ENCODE measurements at regions not wholly inside any gene's neighbourhood (a gene's known extent, or its start where the extent isn't known, plus 50 kb on each side); places are given as distances from the start of the nearest gene placed in this dataset.
"Not testable (repeated sequence)": the region's sequence is repeated elsewhere in the genome, so short reads cannot be mapped to it uniquely, and the experiment has no call there.

GRCh38 chrX:444305-444704, 57.6 kb upstream of the PPP2R3B start:
- WGBS, 2 donors, result 67 to 94% methylated on average over 5 of the region's 5 CpGs
- H3K4me3 ChIP-seq, result no peak overlapping the region
- no peak for TF ChIP-seq CTCF (IDR thresholded peaks at IDR 0.05)
- no peak for TF ChIP-seq POLR2A (IDR thresholded peaks at IDR 0.05)
- H3K27ac ChIP-seq, result no peak overlapping the region
- no peaks in the 10 kb centered on the region for H3K36me3 ChIP-seq
- H3K4me1 ChIP-seq, result no peaks in the 10 kb centered on the region
- no peaks in the 10 kb centered on the region for H3K9me3 ChIP-seq
- intact Hi-C loops (cut with DNase I), result no loop called here
- H3K27me3 ChIP-seq, result peaks cover 0 to 2% (median 0%) of the 10 kb centered on the region in 4 donors
- no peak for DNase-seq

- Histone ChIP-seq H3K4me3 (no peak overlapping the region), H3K36me3 (no peaks in the 10 kb centered on the region), H3K27me3 (peaks cover 0 to 3% (median 0%) of the 10 kb centered on the region in 4 donors), H3K27ac (no peak overlapping the region), H3K4me1 (no peaks in the 10 kb centered on the region), H3K9me3 (no peaks in the 10 kb centered on the region)
- WGBS, 2 donors, result 36 to 45% methylated on average over 8 of the region's 8 CpGs
- intact Hi-C loops (cut with DNase I), result no loop called here
- TF ChIP-seq CTCF (IDR thresholded peaks at IDR 0.05), result no peak
- no peak for TF ChIP-seq POLR2A (IDR thresholded peaks at IDR 0.05)
- DNase-seq, result no peak
Measured at GRCh38 chrX:445727-446126, 59.0 kb upstream of the PPP2R3B start.

GRCh38 chrX:446245-446644, 59.5 kb upstream of the PPP2R3B start:
- Histone ChIP-seq H3K9me3 (no peaks in the 10 kb centered on the region), H3K4me1 (no peaks in the 10 kb centered on the region), H3K4me3 (no peak overlapping the region), H3K27me3 (peaks cover 0 to 4% (median 0%) of the 10 kb centered on the region in 4 donors), H3K27ac (no peak overlapping the region), H3K36me3 (no peaks in the 10 kb centered on the region)
- 31 to 34% methylated on average over 10 of the region's 10 CpGs for WGBS, 2 donors
- no peak for DNase-seq
- intact Hi-C loops (cut with DNase I), result no loop called here
- TF ChIP-seq CTCF (IDR thresholded peaks at IDR 0.05), result no peak
- TF ChIP-seq POLR2A (IDR thresholded peaks at IDR 0.05), result no peak

- WGBS, 2 donors, result 58 to 73% methylated on average over 5 of the region's 5 CpGs
- H3K27ac ChIP-seq, result no peak overlapping the region
- intact Hi-C loops (cut with DNase I), result no loop called here
- H3K4me3 ChIP-seq, result no peak overlapping the region
- no peaks in the 10 kb centered on the region for H3K9me3 ChIP-seq
- no peaks in the 10 kb centered on the region for H3K4me1 ChIP-seq
- H3K27me3 ChIP-seq, result peaks cover 0 to 12% (median 0%) of the 10 kb centered on the region in 4 donors
- TF ChIP-seq POLR2A (IDR thresholded peaks at IDR 0.05) (no peak), CTCF (IDR thresholded peaks at IDR 0.05) (no peak)
- H3K36me3 ChIP-seq, result no peaks in the 10 kb centered on the region
- DNase-seq, result no peak
Measured at GRCh38 chrX:447052-447451, 60.3 kb upstream of the PPP2R3B start.

- DNase-seq; H3K36me3 ChIP-seq; H3K4me3 ChIP-seq; intact Hi-C loops (cut with DNase I); H3K27ac ChIP-seq; H3K4me1 ChIP-seq; H3K9me3 ChIP-seq: not testable (repeated sequence)
- 60 to 71% methylated on average over 7 to 11 of the region's 12 CpGs for WGBS, 2 donors
- H3K27me3 ChIP-seq, result peaks cover 0 to 12% (median 0%) of the 10 kb centered on the region in 4 donors
Measured at GRCh38 chrX:451750-452149, 65.0 kb upstream of the PPP2R3B start.

- no peak for DNase-seq
- H3K27me3 ChIP-seq, result peaks cover 0 to 12% (median 0%) of the 10 kb centered on the region in 4 donors
- no peaks in the 10 kb centered on the region for H3K4me1 ChIP-seq
- no peaks in the 10 kb centered on the region for H3K36me3 ChIP-seq
- TF ChIP-seq POLR2A (IDR thresholded peaks at IDR 0.05) (no peak), CTCF (IDR thresholded peaks at IDR 0.05) (no peak)
- no peak overlapping the region for H3K27ac ChIP-seq
- no peak overlapping the region for H3K4me3 ChIP-seq
- intact Hi-C loops (cut with DNase I), result no loop called here
- H3K9me3 ChIP-seq, result peaks cover 0 to 4% (median 0%) of the 10 kb centered on the region in 3 donors
Measured at GRCh38 chrX:452598-452997, 65.9 kb upstream of the PPP2R3B start.

- WGBS, 2 donors, result 83 to 90% methylated on average over 7 of the region's 7 CpGs
- DNase-seq; intact Hi-C loops (cut with DNase I): not testable (repeated sequence)
Measured at GRCh38 chrX:454514-454913, 67.8 kb upstream of the PPP2R3B start.

More at GRCh38 chrX:454514-454913, 67.8 kb upstream of the PPP2R3B start:
- not testable (repeated sequence) for H3K4me1 ChIP-seq, H3K4me3 ChIP-seq, H3K9me3 ChIP-seq, H3K27ac ChIP-seq, H3K36me3 ChIP-seq
- H3K27me3 ChIP-seq, result peaks cover 0 to 18% (median 0%) of the 10 kb centered on the region in 4 donors

Data from esophagus squamous epithelium (tissue), 5 donors.